T-helper 22 cell (primary cell): ENCODE measurements at regions not wholly inside any gene's neighbourhood (a gene's known extent, or its start where the extent isn't known, plus 50 kb on each side); places are given as distances from the start of the nearest gene placed in this dataset.
"Not testable (repeated sequence)": the region's sequence is repeated elsewhere in the genome, so short reads cannot be mapped to it uniquely, and the experiment has no call there.

ENCODE experiments used
- DNase-seq: peaks from one replicate; pipeline ENCODE4 v3.0.0-alpha.2; 2020; ENCODE audit warnings: low read depth

GRCh38 chr22:49392841-49393510 is 434.7 kb downstream of the BRD1 start:
- no peak for DNase-seq

DNA sequence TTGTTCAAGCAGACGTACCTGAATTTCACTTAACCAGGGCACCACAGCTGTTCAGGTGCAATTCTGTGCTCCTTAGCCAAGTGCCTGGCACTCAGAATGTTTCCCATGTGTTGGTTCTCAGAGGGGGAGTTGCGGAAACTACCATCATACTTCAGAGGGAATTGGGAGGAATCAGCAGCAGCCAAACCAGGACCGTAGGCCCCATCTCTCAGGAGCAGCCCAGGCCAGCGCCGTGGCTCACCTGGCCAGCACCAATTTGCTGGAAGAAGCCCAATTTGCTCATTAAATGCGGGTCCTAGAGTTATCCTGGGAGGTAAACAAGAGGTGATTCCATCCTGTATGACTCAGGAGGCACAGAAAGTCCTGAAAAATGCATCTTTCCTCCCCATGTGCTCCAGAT is 435.4 kb downstream of the BRD1 start:
- DNase-seq = no peak

DNA sequence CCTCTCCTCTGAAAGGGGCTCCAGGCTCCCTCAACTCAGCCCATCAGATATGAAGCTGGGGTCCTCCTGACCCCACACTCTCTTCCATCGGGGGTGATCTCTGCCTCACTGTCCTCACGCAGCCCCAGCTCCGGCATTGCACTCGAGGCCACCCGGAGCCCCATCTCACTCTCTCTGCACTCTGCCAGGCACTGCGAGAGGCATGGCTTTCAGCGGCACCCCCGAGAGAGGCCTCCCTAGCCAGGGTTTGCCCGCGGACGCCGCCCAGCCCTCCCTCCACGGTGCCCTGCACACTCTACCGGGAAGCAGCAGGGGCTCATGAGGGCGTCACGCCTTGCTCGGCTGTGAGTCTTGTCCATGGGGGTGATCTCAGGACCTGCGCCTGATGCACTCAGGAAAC is 436.2 kb downstream of the BRD1 start:
- DNase-seq = no peak

- DNase-seq = no peak
Measured at GRCh38 chr22:49390954-49391353, 436.7 kb downstream of the BRD1 start.

- DNase-seq = not testable (repeated sequence)
Measured at GRCh38 chr22:49383909-49384308, 443.8 kb downstream of the BRD1 start.

DNA sequence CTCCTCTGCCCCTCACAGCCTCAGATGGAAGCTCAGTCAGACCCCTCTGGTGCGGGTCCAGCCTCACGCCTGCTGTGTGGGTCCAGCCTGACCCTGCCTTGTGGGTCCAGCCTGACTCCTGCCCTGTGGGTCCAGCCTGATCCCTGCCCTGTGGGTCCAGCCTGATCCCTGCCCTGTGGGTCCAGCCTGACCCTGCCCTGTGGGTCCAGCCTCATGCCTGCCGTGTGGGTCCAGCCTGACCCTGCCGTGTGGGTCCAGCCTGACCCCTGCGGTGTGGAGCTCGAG is 445.3 kb downstream of the BRD1 start:
- DNase-seq = no peak

GRCh38 chr22:49381595-49382450 is 445.9 kb downstream of the BRD1 start:
- DNase-seq = no peak

DNA sequence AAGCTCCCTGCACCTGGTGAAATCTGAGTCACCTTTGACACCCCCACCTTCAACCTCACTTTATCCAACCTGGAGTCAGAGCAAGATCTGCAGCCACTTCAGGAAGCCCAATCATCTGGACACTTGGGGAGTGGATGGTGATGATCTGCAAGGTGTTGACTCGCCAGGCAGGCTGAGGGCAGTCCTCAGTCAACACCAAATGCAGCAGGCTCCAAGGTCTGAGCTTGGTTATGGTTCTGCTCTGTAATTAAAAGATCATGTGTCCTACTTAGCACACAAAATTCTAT is 446.9 kb downstream of the BRD1 start:
- no peak for DNase-seq

DNA sequence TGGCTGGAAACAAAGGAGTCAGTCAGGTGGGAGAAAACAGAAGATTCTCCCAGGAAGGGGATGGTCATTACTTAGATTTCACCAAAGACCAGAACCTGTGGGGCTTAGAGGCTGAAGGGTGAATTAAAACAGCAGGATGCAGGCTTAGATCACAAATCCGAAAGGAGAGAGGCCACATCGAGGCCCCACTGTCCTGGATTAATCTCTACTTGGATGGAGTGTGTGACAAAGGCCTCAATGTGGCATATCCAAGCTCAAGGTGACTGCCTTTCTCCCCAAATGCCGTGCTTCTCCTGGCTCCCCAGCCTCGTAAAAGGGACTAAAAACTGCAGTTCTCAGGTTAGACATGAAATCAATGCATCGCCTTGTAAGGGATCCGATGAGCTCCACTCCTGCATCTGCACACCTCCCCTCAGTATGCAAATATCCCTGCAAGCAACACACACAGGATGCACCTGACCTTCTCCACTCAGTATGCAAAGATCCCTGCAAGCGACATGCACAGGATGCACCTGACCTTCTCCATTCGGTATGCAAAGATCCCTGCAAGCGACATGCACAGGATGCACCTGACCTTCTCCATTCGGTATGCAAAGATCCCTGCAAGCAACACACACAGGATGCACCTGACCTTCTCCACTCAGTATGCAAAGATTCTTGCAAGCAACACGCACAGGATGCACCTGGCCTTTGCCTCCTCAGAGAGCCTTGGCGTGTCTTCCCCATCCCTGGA is 447.4 kb downstream of the BRD1 start:
- DNase-seq = no peak

GRCh38 chr22:49377306-49377705 is 450.4 kb downstream of the BRD1 start:
- DNase-seq = no peak

GRCh38 chr22:49373801-49374226 is 453.9 kb downstream of the BRD1 start:
- DNase-seq = no peak

DNA sequence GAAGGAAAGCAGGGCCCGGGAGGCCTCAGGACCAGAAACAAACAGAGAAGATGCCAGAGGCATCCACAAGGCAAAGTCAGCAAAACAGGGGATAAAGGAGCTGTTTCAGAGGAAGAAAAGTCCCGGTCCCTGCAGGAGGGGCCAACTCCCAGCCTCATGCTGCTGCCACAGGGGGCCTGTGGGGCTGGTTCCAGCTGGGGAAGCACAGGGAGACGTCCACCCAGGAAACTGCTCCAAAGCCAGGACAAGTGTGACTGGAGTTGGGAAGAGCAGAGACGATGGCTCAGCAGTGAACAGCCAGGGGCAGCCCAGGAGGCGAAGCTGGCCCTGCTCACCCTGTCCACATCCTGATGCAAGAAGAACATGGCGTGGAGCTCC is 454.4 kb downstream of the BRD1 start:
- no peak for DNase-seq

DNA sequence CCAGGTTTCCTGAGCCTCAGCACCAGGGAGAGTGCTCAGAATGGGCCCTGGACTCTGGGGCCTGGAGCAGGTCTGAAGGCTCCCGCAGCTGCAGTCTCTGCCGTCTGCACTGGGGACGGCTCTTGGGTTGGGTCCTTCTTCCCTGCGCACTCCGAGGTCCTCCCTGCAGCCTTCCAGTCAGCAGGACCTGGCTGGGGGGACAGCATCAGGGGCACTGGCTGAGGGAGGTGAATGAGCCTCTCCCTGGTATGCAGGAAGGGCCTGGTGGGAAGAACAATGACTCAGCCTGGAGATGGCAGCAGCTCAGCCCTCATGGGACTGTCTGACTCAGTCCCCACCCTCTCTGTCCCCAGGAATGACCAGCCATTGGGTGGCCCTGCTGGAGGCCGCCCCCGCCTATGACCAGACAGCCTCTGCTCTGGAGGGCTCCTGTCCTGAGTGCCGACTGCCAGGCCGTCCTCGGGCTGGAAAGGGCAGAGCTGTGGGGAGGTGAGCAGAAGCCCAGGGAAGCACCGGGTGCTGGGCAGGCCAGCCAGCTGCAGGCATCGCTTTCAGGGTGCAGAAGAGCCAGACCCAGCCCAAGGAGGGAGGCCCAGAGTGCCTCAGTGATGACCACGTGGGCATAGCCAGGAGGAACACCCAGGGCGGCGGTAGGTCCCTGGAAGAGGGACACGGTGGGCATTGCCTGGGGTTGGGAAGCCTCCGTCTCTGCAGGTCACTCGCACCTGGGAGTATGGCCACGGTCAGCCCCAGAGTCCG is 455.0 kb downstream of the BRD1 start:
- DNase-seq = no peak

DNA sequence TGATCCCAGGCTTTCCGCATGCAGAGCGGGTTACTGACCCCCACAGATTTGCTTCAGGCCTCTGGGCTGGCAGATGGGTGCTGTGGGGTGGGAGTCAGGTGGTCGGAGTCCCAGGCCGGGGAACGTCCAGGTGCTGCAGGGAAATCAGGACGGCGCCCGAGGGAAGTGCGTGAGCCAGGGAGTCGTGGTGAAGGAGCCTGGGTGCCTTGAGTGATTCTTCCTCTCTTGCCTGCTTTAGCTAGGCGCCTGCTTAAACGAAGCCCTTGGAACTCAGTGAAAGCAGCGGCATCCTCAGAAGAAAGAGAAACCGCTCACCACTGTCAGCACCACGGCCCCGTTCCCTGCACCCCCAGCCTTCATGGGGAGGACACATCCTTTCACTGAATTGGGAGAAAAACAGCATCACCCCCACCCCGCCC is 455.6 kb downstream of the BRD1 start:
- no peak for DNase-seq

GRCh38 chr22:49371325-49372110 is 456.2 kb downstream of the BRD1 start:
- no peak for DNase-seq

DNA sequence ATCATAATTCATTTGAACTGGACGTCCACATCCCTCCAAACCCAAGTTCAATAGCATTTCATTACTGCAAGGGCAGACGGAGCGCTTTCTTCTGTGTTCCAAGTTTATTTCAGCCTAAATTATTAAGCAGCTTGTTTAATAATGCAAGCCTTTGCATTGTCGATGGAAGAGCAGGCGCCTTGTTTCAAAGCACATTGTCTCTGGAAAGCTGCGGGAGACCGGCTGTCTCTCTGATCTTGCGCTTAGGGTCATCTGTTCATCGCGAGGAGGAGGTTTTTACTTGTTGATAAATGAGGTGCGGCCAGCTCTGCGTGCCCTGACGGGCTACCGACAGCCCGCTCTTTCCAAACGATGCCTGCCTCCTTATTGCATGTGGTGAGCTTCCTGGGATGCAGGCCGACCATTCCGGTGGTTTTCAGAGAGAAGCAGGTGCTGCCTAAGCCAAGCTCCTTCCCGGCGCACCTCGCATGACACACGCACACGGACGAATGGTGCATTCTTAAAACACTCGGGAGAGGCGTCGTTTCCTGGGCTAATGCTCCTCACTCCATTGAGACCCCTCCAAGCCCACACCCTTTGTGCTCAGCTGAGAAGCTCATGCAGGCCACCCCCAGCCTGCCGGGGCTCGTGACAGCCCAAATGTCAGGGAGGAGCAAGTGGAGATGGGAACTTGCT is 456.9 kb downstream of the BRD1 start:
- no peak for DNase-seq

GRCh38 chr22:49369726-49370626 is 457.7 kb downstream of the BRD1 start:
- DNase-seq = no peak

DNA sequence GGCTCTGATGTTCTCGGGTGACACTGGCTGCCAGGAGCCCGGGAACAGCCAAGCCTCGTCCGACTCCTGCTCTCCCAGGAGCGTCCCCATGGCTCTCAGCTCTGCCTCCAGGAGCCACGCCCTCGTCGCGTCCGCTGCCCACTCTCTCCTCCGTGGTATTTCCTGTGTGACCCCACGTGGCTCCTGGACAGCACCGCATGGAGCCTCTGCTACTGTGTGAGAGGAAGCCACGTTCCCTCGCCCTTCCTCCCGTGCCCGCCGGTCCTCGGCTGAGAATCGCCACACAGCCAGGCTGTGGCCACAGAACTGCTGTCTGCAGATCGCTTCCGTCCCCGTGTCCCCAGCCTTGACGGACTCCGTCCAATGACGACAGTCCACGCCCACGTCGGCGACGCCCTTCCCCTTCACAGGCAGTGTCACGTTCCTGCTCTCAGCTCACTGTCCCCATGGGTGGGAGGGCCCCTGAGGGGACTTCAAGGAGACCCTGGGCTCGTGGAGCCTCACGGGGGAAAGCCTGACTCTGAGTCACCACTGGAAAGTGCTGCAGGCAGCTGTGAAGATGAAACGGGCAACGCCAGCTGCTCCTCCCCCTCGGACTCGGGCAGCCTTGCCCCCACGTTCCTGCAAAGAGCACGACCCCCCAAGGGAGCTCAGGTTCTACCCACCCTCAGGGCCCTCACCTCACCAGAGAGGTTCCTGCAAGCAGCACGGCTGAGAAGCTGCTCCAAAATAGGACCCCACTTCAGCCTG is 458.5 kb downstream of the BRD1 start:
- no peak for DNase-seq

GRCh38 chr22:49368221-49368975 is 459.3 kb downstream of the BRD1 start:
- DNase-seq = no peak
